Activated T-cell treated with anti-CD3 and anti-CD28 coated beads, Interleukin-2, amount 50 U/mL, for 1 hour (primary cell): ENCODE measurements at regions not wholly inside any gene's neighbourhood (a gene's known extent, or its start where the extent isn't known, plus 50 kb on each side); places are given as distances from the start of the nearest gene placed in this dataset.

ENCODE experiments used
- DNase-seq: peaks from one replicate; pipeline ENCODE4 v3.0.0-alpha.2; 2020

GRCh38 chr6:170053966-170054661 is 236.8 kb downstream of the DLL1 start:
- DNase-seq: no peak

GRCh38 chr6:170052991-170053821 is 237.7 kb downstream of the DLL1 start:
- DNase-seq: no peak

DNA sequence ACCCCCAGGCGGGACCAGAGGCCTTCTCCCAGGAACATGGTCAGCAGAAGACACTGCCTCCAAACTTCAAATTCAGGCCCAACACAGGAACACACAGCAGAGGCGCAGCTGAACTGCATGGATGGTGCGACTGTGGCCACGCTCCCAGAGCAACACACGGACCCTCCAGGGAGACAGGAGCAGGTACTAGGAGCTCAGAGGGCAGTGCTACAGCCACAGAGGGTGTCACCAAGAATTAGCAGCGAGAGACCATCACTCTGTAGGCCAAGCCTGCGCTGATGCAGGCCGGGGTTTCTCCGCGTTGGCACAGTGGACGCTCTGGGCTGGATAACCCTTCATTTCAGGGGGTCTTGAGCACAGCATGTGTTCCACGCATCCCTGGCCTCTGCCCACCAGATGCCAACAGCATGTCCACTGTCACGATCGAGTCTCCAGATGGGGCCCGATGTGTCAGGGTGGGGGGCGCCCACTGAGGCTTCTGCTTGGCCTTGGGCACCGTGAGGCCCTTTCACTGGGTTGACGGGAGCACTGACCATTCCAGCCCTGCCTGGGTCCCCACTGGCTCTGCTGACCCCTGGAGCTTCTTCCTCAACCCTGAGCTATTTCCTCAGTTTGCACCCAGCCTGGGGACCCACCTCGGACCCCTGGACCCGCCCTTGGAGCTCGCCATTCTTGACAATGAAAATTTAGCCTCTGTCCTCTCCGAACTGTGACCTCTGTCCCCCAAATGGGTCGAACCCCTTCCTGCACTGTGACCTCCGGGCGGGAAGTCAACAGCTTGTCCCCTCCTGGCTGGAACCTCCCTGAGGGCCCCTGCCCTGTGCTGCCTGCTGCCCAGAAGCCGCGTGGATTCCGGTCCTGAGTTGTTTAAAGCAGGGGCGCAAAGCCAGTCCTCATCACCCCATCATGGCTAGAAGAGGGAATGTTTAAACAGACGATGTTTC is 239.4 kb downstream of the DLL1 start:
- no peak for DNase-seq

DNA sequence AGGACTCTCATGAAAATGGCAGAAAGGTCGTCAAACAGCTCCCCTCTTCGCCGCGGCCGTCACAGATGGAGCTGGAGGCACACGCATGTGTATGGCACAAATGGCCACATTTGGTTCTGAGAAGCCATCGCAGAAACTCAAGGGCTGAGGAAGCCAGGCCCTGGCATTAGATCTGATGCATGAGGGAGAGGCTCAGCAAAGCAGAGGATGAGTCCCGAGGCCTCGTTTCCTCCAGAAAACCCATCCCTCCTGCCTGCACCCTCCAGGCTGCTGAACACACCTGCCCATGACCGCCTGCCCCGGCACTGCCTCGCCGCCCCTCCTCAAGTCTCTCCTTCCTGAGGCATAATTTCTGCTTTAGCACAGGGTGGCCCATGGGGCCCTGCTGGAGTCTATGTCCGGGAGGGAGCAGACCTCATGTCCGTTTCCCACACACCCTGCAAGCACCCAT is 240.3 kb downstream of the DLL1 start:
- no peak for DNase-seq

GRCh38 chr6:170049641-170050561 is 241.0 kb downstream of the DLL1 start:
- no peak for DNase-seq

GRCh38 chr6:170048615-170049256 is 242.1 kb downstream of the DLL1 start:
- DNase-seq: no peak

DNA sequence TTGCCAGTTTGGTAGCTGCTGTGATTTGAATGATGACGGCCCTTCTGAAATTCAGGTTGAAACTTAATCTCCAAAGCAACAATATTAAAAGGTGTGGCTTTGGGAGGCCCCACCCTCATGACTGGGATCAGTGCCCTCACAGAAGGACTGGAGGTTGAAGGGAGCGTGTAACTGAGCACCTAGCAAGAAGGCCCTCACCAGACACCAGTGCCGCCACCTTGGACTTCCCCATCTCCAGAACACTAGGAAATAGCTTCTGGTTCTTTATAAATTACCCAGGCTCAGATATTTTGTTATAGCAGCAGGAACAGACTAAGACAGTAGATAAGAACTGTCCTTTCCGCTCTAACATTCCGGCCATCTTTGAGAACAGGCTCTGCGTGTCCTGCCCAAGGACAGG is 243.1 kb downstream of the DLL1 start:
- no peak for DNase-seq

DNA sequence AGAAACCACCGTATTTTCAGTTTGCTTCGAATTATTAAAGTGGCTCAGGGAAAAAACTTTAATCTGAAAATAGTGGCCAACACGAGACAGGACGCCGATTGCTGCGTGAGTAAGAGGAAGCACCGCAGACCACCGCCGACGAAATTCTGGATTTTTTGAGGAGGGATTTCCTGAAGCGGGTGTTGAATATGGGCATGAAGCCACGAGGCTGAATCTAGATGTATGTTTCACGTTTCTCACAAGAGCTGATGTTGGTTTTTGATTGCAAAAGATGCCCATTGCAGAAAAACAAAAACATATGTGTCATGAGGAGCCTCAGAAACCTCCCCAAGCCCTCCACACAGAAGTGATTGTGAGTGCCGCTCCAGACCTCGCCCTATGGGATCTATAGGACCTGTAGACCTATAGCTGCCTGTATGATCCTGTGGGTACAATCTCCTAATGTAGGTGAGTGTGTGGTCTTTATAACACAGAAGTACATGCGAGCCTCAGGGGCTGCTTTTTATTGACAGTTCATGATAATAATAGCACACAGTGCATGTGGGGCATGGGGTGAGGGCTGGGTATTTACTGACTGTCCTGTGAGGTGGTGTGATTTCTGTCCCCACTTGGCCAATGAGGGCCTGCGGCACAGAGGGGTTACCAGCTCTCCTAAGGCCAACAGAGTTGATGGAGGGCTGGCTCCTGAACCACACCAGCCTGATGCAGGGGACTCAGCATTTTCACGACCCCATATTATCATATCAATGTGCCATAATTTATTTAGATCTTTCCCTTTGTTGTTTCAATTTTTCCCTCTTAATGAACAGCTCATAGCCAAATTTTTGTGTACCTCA is 243.9 kb downstream of the DLL1 start:
- DNase-seq: no peak

DNA sequence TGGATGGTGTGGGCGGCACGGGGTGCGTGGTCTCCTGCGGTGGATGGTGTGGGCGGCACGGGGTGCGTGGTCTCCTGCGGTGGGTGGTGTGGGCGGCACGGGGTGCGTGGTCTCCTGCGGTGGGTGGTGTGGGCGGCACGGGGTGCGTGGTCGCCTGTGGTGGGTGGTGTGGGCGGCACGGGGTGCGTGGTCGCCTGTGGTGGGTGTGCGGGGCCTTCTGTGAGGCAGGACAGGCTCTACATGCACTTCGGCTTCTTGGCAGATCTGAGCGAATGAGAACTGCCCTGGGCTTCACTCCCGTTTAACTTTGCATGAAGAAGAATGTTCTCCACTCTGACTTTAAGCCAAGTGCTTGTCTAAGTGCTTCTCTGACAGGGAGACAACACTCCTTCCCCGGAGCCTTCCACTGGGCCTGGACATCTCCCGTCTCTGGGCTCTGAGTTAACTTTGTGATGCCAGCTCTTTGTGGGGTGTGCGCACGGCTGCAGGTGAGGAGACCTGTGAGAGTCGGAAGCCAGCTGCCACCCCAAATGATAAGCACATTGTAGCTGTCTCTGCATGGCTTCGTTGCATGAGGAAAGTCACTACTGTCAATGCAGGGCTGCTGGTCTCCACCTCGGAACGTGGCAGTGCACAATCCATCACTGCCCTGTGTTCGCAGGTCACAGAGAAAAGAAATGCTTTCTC is 244.8 kb downstream of the DLL1 start:
- DNase-seq: no peak

DNA sequence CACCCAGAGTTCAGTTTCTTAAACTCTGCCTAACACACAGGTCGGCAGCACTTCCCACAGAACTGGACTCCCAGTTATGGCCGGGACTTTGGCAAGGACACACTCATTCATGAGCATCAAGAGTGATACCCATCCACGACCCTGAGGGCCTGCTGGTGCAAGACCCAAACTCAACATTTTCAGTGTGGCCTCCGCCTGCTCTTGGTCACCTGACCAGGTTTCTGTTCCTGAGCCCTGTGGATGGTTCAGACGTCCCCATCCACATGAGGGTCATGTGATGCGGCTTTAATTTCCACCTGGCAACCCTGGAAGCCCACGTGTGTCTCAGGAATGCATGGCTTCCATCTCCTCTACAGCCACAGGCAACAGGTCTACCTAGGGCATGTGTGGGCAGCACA is 245.3 kb downstream of the DLL1 start:
- no peak for DNase-seq

- no peak for DNase-seq
Measured at GRCh38 chr6:170044836-170045562, 245.9 kb downstream of the DLL1 start.

- no peak for DNase-seq
Measured at GRCh38 chr6:170043881-170044790, 246.7 kb downstream of the DLL1 start.

DNA sequence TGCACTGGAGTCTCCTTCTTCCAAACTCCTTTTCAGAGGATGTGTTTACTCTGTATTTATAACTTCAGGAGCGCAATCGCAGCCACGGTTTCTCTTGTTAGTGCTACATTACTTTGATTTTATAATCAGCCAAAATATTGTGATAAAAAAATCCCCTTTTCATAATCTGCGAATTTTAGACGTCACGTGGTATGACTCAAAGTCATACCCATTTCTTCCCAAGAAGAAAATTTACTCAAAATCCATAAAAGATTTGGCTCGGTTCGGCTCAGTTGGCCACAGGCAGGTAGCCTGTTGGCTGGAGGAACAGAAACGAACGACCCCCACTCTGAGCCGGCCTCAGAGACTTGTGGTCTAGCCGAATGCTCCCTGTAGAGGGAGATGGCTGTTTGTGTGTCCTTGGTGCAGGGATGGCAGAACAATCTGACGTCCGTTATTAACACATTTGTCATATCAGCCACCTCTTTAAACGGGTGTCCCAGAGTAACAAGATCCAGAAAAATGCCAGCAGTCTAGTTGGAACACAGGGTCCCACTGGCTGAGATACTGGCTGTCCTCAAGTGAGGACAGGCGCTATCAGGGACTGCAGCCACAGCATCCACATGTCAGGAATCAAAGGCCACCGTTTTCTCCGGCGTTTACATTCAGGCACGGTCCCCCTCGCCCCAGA is 247.6 kb downstream of the DLL1 start:
- no peak for DNase-seq

GRCh38 chr6:170042596-170043118 is 248.2 kb downstream of the DLL1 start:
- no peak for DNase-seq

GRCh38 chr6:170042123-170042522 is 248.8 kb downstream of the DLL1 start:
- DNase-seq: no peak

GRCh38 chr6:170041526-170041925 is 249.4 kb downstream of the DLL1 start:
- no peak for DNase-seq

DNA sequence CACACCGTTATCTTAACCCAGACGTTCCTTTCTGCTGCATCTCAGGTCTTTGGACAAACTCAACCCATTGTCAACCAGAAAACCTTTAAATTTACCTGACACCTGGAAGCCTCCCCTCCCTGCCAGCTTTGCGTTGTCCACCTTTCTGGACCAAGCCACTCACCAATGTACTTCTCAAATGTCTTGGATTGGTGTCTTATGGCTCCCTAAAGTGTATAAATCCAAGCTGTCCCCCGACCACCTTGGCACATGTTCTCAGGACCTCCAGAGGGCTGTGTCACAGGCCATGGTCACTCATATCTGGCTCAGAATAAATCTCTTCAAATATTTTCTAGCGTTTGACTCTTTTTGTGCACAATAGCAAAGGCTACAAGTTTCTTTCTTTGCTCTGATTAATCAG is 250.0 kb downstream of the DLL1 start:
- no peak for DNase-seq
